Panc1 (cell line): ENCODE measurements at regions not wholly inside any gene's neighbourhood (a gene's known extent, or its start where the extent isn't known, plus 50 kb on each side); places are given as distances from the start of the nearest gene placed in this dataset.

Experiments used
- POLR2AphosphoS5 ChIP-seq: IDR thresholded peaks from 2 replicates; pipeline ENCODE4 v1.6.1; 2012; ENCODE audit warnings: mild to moderate bottlenecking, low read depth, low read length, moderate library complexity
- TCF7L2 ChIP-seq: IDR thresholded peaks from 2 replicates; pipeline ENCODE4 v1.6.1; 2011; ENCODE audit warnings: mild to moderate bottlenecking, low read depth, low read length, inconsistent platforms
- TF ChIP-seq, protein P1 (sequence below): fragments of 450-650 bp; IDR thresholded peaks from 2 replicates; pipeline ENCODE4 v1.5.1; 2017; ENCODE audit warnings: mild to moderate bottlenecking
- TF ChIP-seq, protein P2 (sequence below), 2 experiments: IDR thresholded peaks; 2 replicates each; pipeline ENCODE4 v1.6.1; 2011 to 2012; ENCODE audit warnings: low read depth in 2 of 2, control low read depth in 1 of 2, low read length in 1 of 2, mild to moderate bottlenecking in 1 of 2, moderate library complexity in 1 of 2; ENCODE audit not compliant: insufficient read depth in 1 of 2

DNA sequence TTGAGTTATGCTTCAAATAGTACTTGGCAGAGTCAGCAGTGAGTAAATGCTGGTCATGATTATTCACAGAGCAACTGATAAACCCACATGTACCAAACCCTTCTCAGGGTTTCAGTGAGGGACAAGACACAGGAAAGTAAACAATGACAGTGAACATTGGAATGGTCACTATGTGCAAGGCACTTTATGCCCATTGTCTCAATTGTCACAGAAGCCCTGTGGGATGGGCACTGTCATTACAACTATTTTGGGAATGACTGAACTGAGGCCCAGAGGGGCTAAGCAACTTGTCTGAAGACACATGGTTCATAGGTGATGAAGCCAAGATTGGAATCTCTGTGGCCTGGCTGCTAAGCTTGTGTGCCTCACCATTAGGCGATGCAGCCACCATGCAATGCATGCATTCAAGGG is 238.5 kb downstream of the RBM19 start:
- TF ChIP-seq, protein P1, sequence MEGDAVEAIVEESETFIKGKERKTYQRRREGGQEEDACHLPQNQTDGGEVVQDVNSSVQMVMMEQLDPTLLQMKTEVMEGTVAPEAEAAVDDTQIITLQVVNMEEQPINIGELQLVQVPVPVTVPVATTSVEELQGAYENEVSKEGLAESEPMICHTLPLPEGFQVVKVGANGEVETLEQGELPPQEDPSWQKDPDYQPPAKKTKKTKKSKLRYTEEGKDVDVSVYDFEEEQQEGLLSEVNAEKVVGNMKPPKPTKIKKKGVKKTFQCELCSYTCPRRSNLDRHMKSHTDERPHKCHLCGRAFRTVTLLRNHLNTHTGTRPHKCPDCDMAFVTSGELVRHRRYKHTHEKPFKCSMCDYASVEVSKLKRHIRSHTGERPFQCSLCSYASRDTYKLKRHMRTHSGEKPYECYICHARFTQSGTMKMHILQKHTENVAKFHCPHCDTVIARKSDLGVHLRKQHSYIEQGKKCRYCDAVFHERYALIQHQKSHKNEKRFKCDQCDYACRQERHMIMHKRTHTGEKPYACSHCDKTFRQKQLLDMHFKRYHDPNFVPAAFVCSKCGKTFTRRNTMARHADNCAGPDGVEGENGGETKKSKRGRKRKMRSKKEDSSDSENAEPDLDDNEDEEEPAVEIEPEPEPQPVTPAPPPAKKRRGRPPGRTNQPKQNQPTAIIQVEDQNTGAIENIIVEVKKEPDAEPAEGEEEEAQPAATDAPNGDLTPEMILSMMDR: no peak
- TF ChIP-seq TCF7L2 (no peak), POLR2AphosphoS5 (no peak)
- TF ChIP-seq, protein P2, sequence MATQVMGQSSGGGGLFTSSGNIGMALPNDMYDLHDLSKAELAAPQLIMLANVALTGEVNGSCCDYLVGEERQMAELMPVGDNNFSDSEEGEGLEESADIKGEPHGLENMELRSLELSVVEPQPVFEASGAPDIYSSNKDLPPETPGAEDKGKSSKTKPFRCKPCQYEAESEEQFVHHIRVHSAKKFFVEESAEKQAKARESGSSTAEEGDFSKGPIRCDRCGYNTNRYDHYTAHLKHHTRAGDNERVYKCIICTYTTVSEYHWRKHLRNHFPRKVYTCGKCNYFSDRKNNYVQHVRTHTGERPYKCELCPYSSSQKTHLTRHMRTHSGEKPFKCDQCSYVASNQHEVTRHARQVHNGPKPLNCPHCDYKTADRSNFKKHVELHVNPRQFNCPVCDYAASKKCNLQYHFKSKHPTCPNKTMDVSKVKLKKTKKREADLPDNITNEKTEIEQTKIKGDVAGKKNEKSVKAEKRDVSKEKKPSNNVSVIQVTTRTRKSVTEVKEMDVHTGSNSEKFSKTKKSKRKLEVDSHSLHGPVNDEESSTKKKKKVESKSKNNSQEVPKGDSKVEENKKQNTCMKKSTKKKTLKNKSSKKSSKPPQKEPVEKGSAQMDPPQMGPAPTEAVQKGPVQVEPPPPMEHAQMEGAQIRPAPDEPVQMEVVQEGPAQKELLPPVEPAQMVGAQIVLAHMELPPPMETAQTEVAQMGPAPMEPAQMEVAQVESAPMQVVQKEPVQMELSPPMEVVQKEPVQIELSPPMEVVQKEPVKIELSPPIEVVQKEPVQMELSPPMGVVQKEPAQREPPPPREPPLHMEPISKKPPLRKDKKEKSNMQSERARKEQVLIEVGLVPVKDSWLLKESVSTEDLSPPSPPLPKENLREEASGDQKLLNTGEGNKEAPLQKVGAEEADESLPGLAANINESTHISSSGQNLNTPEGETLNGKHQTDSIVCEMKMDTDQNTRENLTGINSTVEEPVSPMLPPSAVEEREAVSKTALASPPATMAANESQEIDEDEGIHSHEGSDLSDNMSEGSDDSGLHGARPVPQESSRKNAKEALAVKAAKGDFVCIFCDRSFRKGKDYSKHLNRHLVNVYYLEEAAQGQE (IDR thresholded peaks at IDR 0.05; ENCODE audit: insufficient read depth in 1 of 2, low read depth in 2 of 2, low read length in 1 of 2): no peak
